ENCODE measurements at regions not wholly inside any gene's neighbourhood (a gene's known extent, or its start where the extent isn't known, plus 50 kb on each side); places are given as distances from the start of the nearest gene placed in this dataset.

- no peak for TF ChIP-seq CTCF (IDR thresholded peaks at IDR 0.05; ENCODE audit: poor library complexity, severe bottlenecking)
- no peaks in the 10 kb centered on the region for H3K27me3 ChIP-seq (ENCODE audit: insufficient read depth, poor library complexity, severe bottlenecking)
- no peak overlapping the region for H3K27ac ChIP-seq (ENCODE audit: poor library complexity, severe bottlenecking)
- no peaks in the 10 kb centered on the region for H3K36me3 ChIP-seq (ENCODE audit: low read depth)
- H3K4me1 ChIP-seq (ENCODE audit: insufficient read depth, poor library complexity, severe bottlenecking): no peaks in the 10 kb centered on the region
- no peak for DNase-seq (ENCODE audit: low spot score)
- no peak overlapping the region for H3K4me3 ChIP-seq (ENCODE audit: severe bottlenecking)
- H3K9me3 ChIP-seq (ENCODE audit: severe bottlenecking): no peaks in the 10 kb centered on the region
- no peak for ATAC-seq (ENCODE audit: low read depth)
Measured at GRCh38 chr9:82122731-82123130, 134.2 kb downstream of the SPATA31D1 start.

DNA sequence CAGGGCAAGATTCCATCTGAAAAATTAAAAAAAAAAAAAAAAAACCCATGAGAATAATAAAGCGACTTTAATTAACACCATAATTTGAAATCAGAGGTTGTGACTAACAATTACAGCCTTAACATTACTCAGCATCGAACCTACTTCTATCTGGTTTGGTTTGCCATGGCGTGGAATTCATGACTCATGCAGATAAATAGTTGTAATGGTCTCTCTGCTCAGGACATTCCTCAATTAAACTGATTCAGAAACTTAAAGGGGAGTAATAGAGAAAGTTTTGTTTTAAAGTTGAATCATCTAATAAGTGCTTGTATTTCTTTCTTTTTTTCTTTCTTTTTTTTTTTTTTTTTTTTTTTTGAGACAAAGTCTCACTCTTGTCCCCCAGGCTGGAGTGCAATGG is 135.5 kb downstream of the SPATA31D1 start:
- Histone ChIP-seq H3K9me3 (ENCODE audit: severe bottlenecking) (no peaks in the 10 kb centered on the region), H3K27ac (ENCODE audit: poor library complexity, severe bottlenecking) (no peak overlapping the region), H3K27me3 (ENCODE audit: insufficient read depth, poor library complexity, severe bottlenecking) (no peaks in the 10 kb centered on the region), H3K36me3 (ENCODE audit: low read depth) (no peaks in the 10 kb centered on the region), H3K4me1 (ENCODE audit: insufficient read depth, poor library complexity, severe bottlenecking) (no peaks in the 10 kb centered on the region), H3K4me3 (ENCODE audit: severe bottlenecking) (no peak overlapping the region)
- ATAC-seq (ENCODE audit: low read depth) (peak; percentile 49; the same call in 1 of the 3 replicates), DNase-seq (ENCODE audit: low spot score) (no peak)
- no peak for TF ChIP-seq CTCF (IDR thresholded peaks at IDR 0.05; ENCODE audit: poor library complexity, severe bottlenecking)

DNA sequence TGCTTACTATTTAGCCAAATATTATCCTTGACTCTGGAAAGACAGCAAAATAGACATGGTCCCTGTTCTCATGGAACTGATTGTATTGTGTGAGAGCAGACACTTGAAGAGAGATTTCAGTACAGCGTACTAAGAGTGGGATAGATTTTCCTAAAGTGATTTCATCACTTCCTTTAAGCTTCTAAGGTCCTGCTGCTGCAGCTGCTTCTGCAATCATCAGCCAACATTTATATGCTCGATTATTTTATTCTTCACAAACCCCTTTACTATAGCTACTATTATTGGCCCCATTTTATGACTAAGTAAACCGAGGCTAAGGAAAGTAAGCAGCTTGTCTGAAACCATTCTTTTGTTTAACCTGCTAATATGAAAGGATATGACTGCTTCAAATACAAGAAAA is 137.7 kb downstream of the SPATA31D1 start:
- H3K4me1 ChIP-seq (ENCODE audit: insufficient read depth, poor library complexity, severe bottlenecking): no peaks in the 10 kb centered on the region
- H3K4me3 ChIP-seq (ENCODE audit: severe bottlenecking): no peak overlapping the region
- H3K27me3 ChIP-seq (ENCODE audit: insufficient read depth, poor library complexity, severe bottlenecking): no peaks in the 10 kb centered on the region
- TF ChIP-seq CTCF (IDR thresholded peaks at IDR 0.05; ENCODE audit: poor library complexity, severe bottlenecking): no peak
- ATAC-seq (ENCODE audit: low read depth) (no peak), DNase-seq (ENCODE audit: low spot score) (no peak)
- H3K36me3 ChIP-seq (ENCODE audit: low read depth): no peaks in the 10 kb centered on the region
- no peaks in the 10 kb centered on the region for H3K9me3 ChIP-seq (ENCODE audit: severe bottlenecking)
- no peak overlapping the region for H3K27ac ChIP-seq (ENCODE audit: poor library complexity, severe bottlenecking)

DNA sequence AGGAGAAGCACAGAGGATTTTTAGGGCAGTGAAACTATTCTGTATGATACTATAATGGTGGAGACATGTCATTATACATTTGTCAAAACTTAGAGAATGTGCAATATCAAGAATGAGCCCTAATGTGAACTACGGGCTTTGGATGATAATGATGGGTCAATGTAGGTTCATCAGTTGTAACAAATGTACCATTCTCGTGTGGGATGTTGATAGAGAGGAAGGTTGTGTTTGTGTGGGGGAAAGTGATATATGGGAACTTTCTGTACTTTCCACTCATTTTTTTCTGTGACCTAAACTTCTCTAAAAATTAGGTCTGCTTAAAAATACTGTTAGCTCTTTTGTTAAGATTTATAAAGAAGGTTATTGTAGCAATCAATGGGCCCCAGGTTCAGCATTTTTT is 138.9 kb downstream of the SPATA31D1 start:
- Histone ChIP-seq H3K4me3 (ENCODE audit: severe bottlenecking) (no peak overlapping the region), H3K9me3 (ENCODE audit: severe bottlenecking) (no peaks in the 10 kb centered on the region), H3K36me3 (ENCODE audit: low read depth) (no peaks in the 10 kb centered on the region), H3K4me1 (ENCODE audit: insufficient read depth, poor library complexity, severe bottlenecking) (no peaks in the 10 kb centered on the region), H3K27ac (ENCODE audit: poor library complexity, severe bottlenecking) (no peak overlapping the region), H3K27me3 (ENCODE audit: insufficient read depth, poor library complexity, severe bottlenecking) (no peaks in the 10 kb centered on the region)
- ATAC-seq (ENCODE audit: low read depth) (no peak), DNase-seq (ENCODE audit: low spot score) (no peak)
- no peak for TF ChIP-seq CTCF (IDR thresholded peaks at IDR 0.05; ENCODE audit: poor library complexity, severe bottlenecking)

DNA sequence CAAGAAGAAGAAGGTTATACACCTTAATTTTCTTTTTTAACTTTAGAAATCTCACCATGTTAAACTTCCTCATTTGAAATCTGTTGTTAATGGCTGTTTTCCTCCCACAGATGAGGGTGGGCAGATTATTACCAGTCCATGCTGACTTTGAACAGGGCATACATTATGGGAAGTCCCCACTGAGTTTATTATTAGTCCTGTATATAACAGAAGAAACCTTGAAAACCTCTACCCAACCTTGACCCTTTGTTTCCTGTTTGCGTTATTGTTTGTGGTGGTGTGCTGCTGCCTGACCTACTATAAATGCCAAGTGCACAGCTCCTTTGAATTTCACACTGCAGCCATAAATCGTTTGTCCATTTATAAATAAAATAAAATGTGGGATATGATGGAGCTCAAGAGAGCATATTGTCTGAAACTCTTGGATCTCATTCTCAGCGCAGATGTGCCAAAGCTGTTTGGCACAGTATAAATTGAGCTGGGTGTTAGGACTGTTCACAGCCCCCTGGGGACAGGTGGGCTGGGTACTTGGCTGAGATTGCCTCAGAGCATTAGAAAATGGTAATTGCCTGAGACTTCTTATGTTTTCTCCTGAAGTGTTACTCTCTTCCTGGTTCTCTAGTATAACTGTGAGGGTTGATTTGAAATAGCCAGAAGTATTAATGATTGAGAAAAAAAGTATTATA is 139.6 kb downstream of the SPATA31D1 start:
- no peak for TF ChIP-seq CTCF (IDR thresholded peaks at IDR 0.05; ENCODE audit: poor library complexity, severe bottlenecking)
- DNase-seq (ENCODE audit: low spot score): no peak

More for the DNA sequence above, 139.6 kb downstream of the SPATA31D1 start:
- Histone ChIP-seq H3K9me3 (ENCODE audit: severe bottlenecking) (no peaks in the 10 kb centered on the region), H3K4me3 (ENCODE audit: severe bottlenecking) (no peak overlapping the region), H3K27ac (ENCODE audit: poor library complexity, severe bottlenecking) (no peak overlapping the region), H3K4me1 (ENCODE audit: insufficient read depth, poor library complexity, severe bottlenecking) (no peaks in the 10 kb centered on the region), H3K27me3 (ENCODE audit: insufficient read depth, poor library complexity, severe bottlenecking) (no peaks in the 10 kb centered on the region), H3K36me3 (ENCODE audit: low read depth) (no peaks in the 10 kb centered on the region)
- no peak for ATAC-seq (ENCODE audit: low read depth)

All from RWPE2 (cell line).